HCEC 1CT (cell line): ENCODE measurements at regions not wholly inside any gene's neighbourhood (a gene's known extent, or its start where the extent isn't known, plus 50 kb on each side); places are given as distances from the start of the nearest gene placed in this dataset.
"Not testable (repeated sequence)": the region's sequence is repeated elsewhere in the genome, so short reads cannot be mapped to it uniquely, and the experiment has no call there.

Source experiments
- DNase-seq: peaks from one replicate; pipeline ENCODE4 v3.0.0-alpha.2; 2017

GRCh38 chr14:103271189-103271588 is 62.8 kb upstream of the EIF5 start:
- DNase-seq: no peak

GRCh38 chr14:103273145-103273744 is 60.8 kb upstream of the EIF5 start:
- no peak for DNase-seq

DNA sequence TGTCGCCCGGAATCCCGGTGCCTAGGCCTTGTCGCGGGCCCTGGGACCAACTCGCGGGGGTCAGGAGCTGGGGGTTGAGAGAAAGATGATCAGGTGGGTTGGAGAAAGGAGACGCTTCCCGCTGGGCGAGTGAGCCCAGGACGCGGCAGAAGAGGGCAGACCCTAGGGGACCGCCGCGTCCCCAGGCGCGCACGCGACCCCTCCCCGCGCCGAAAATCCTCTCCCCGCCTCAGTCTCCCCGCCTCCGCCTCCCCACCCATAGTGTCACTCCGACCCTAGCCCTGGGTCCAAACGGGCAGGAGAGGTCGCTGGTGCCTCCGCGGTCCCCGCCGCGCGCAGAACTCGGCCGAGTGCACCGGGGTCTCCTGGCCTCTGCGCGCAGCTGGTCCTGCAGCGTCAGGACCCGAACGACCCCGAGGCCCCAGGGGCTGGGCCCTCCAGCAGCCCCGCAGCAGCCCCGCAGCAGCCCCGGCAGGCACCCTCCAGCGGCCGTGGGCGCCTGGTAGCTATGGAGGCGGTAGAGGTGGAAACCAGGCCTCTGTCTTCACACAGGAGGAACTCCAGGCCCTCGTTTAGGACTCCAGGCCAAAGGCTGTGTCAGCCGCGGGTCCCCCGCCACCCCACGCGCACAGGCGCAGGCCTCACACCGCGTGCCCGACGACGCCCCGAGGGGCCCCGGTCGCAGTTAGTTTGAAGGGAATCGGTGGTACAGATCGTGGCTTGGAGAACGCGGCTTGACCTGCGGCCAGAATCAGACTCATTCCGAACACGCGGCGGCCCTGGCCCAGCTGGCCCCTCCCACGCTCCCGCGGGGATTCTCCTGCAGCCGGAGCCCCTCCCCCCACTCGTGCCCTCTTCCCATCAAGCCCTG is 60.1 kb upstream of the EIF5 start:
- no peak for DNase-seq

- no peak for DNase-seq
These were observed 59.0 kb upstream of the EIF5 start for GRCh38 chr14:103275000-103275399.

GRCh38 chr14:103277931-103278330 is 56.1 kb upstream of the EIF5 start:
- DNase-seq: no peak

- no peak for DNase-seq
These were observed 54.7 kb upstream of the EIF5 start for GRCh38 chr14:103279142-103280025.

- DNase-seq: no peak
These were observed 53.6 kb upstream of the EIF5 start for GRCh38 chr14:103280278-103280928.

DNA sequence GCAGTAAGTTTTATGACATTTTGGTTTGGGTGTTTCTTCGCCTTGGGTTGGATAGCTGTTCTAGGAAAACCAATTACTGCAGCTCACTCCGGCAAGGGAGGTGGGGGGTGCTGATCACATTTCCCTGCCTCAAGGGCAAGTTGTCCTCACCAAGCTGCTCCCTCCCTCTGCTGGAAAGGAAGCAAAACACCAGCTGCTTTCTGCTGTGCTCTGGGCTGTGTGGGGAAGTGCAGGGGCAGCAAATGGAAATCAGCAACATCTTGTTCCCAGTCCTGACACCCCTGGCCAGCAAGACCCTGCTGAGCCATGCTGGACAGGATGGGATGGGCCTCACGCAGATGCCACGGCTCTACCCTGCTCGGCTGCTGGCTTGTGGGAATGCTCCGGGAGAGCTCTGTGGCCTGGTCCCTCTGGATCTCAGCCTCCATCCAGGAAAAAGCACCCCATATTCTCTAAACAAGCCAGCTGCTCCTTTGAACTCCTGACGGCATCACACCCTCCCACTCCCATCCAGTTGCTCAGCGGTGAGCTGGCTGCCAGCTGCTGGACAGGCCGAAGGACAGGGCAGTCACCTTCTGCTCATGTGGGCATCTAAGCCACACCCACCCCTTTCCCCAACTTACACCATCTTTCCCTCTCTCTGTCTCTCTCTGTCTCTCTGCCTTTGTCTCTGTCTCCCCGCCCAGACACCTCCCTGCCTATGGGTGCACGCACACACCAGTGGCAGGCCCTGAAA is 52.4 kb upstream of the EIF5 start:
- DNase-seq: peak; percentile 50

GRCh38 chr14:103282309-103282708 is 51.7 kb upstream of the EIF5 start:
- not testable (repeated sequence) for DNase-seq

DNA sequence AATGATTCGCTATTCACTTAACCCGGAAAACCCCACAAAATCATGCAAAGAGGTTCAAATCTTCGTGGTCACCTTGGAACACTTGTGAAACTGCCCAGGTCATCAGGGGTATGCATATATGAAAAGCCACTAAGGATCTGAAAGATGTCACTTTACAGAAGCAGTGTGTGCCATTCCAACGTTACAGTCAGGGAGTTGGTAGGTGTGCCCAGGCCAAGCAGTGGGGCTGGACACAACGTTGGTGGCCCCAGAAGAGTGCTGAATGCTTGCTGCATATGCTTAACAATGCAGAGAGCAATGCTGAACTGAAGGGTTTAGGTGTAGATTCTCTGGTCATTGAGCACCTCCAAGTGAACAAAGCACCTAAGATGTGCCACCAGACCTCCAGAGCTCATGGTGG is 51.1 kb upstream of the EIF5 start:
- DNase-seq: no peak

DNA sequence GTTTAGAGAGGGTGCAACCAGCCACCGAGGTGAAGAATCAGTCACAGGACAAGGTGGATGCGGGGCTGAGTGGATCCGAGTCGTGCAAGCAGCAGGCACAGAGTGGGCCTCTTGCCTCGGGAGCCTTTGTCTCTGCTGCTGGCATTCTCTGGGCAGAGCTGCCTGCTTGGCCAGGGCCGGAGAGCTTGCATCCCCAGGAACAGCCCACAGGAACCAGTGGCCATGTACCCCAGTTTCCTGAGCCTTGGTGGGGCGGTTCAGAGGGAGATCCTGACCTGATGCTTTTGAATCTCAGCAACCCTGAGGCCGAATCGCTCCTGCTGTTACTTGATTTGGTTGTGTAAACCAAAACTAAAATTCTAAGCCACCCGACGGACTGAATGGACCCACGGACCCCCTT is 50.1 kb upstream of the EIF5 start:
- no peak for DNase-seq
